ENCODE measurements at regions not wholly inside any gene's neighbourhood (a gene's known extent, or its start where the extent isn't known, plus 50 kb on each side); places are given as distances from the start of the nearest gene placed in this dataset.

GRCh38 chrX:99938464-99938863 lies 471.6 kb downstream of the PCDH19 start:
- peaks cover 44% of the 10 kb centered on the region for H3K27me3 Mint-ChIP-seq (ENCODE audit: insufficient read depth)
- WGBS, 2 experiments (ENCODE audit: insufficient coverage in 1 of 2, insufficient read length in 1 of 2): 95 to 100% methylated on average over 1 to 10 of the region's 10 CpGs

GRCh38 chrX:99933865-99934264 lies 476.2 kb downstream of the PCDH19 start:
- Mint-ChIP-seq H3K36me3 (ENCODE audit: low read depth) (no peaks in the 10 kb centered on the region), H3K9me3 (no peaks in the 10 kb centered on the region), H3K27ac (no peak overlapping the region), H3K27me3 (ENCODE audit: insufficient read depth) (peaks cover 50% of the 10 kb centered on the region), H3K4me3 (no peak overlapping the region), H3K4me1 (no peaks in the 10 kb centered on the region)
- Histone ChIP-seq H3K27me3 (ENCODE audit: control insufficient read depth, insufficient read depth, low read length, poor library complexity, severe bottlenecking) (peaks cover 37% of the 10 kb centered on the region), H3K9me3 (ENCODE audit: control insufficient read depth, low read length) (no peaks in the 10 kb centered on the region), H3K36me3 (ENCODE audit: control insufficient read depth, insufficient read depth, low read length) (no peaks in the 10 kb centered on the region), H3K9ac (ENCODE audit: extremely low read depth, low read length, poor library complexity, severe bottlenecking) (no peak overlapping the region), H3K27ac (ENCODE audit: low read depth, low read length) (no peak overlapping the region), H3K4me3 (ENCODE audit: low read length) (no peak overlapping the region), H3K4me1 (ENCODE audit: control insufficient read depth, insufficient read depth, low read length) (no peaks in the 10 kb centered on the region)
- WGBS, 2 experiments (ENCODE audit: insufficient coverage in 1 of 2, insufficient read length in 1 of 2): 100% methylated on average over 1 of the region's 1 CpG; no CpG with 5 or more reads in 1 of the 2 experiments
- DNase-seq: no peak
- no peak for TF ChIP-seq CTCF (conservative IDR thresholded peaks at IDR 0.05)

More at GRCh38 chrX:99938464-99938863, 471.6 kb downstream of the PCDH19 start:
- no peaks in the 10 kb centered on the region for H3K4me1 ChIP-seq (ENCODE audit: control insufficient read depth, insufficient read depth, low read length)
- DNase-seq: no peak
- no peak overlapping the region for H3K9ac ChIP-seq (ENCODE audit: extremely low read depth, low read length, poor library complexity, severe bottlenecking)
- TF ChIP-seq CTCF (conservative IDR thresholded peaks at IDR 0.05): no peak
- no peaks in the 10 kb centered on the region for H3K36me3 ChIP-seq (ENCODE audit: control insufficient read depth, insufficient read depth, low read length)
- Mint-ChIP-seq H3K27ac (no peak overlapping the region), H3K9me3 (no peaks in the 10 kb centered on the region), H3K36me3 (ENCODE audit: low read depth) (no peaks in the 10 kb centered on the region), H3K4me1 (peaks cover 9% of the 10 kb centered on the region), H3K4me3 (no peak overlapping the region)
- H3K27ac ChIP-seq (ENCODE audit: low read depth, low read length): no peak overlapping the region
- H3K4me3 ChIP-seq (ENCODE audit: low read length): no peak overlapping the region
- peaks cover 10% of the 10 kb centered on the region for H3K27me3 ChIP-seq (ENCODE audit: control insufficient read depth, insufficient read depth, low read length, poor library complexity, severe bottlenecking)
- no peaks in the 10 kb centered on the region for H3K9me3 ChIP-seq (ENCODE audit: control insufficient read depth, low read length)

- no peaks in the 10 kb centered on the region for H3K36me3 Mint-ChIP-seq (ENCODE audit: low read depth)
- H3K9me3 Mint-ChIP-seq: no peaks in the 10 kb centered on the region
- no peak overlapping the region for H3K27ac Mint-ChIP-seq
- H3K4me3 Mint-ChIP-seq: no peak overlapping the region
- no peak overlapping the region for H3K9ac ChIP-seq (ENCODE audit: extremely low read depth, low read length, poor library complexity, severe bottlenecking)
- H3K9me3 ChIP-seq (ENCODE audit: control insufficient read depth, low read length): no peaks in the 10 kb centered on the region
- H3K27me3 Mint-ChIP-seq (ENCODE audit: insufficient read depth): no peaks in the 10 kb centered on the region
- H3K4me3 ChIP-seq (ENCODE audit: low read length): no peak overlapping the region
- peaks cover 1% of the 10 kb centered on the region for H3K4me1 Mint-ChIP-seq
- no peak overlapping the region for H3K27ac ChIP-seq (ENCODE audit: low read depth, low read length)
- TF ChIP-seq CTCF (conservative IDR thresholded peaks at IDR 0.05): no peak
- no peak for DNase-seq
- H3K4me1 ChIP-seq (ENCODE audit: control insufficient read depth, insufficient read depth, low read length): no peaks in the 10 kb centered on the region
- no peaks in the 10 kb centered on the region for H3K27me3 ChIP-seq (ENCODE audit: control insufficient read depth, insufficient read depth, low read length, poor library complexity, severe bottlenecking)
- WGBS, 2 experiments (ENCODE audit: insufficient coverage in 1 of 2, insufficient read length in 1 of 2): 91% methylated on average over 2 of the region's 2 CpGs; no CpG with 5 or more reads in 1 of the 2 experiments
- no peaks in the 10 kb centered on the region for H3K36me3 ChIP-seq (ENCODE audit: control insufficient read depth, insufficient read depth, low read length)
Observed at GRCh38 chrX:99914635-99915034, 495.4 kb downstream of the PCDH19 start.

Measured in endodermal cell (in vitro differentiated cells).